T47D (cell line): ENCODE measurements at regions not wholly inside any gene's neighbourhood (a gene's known extent, or its start where the extent isn't known, plus 50 kb on each side); places are given as distances from the start of the nearest gene placed in this dataset.

Experiments used
- DNase-seq, 2 experiments: peaks; one replicate each; pipeline versions ENCODE4 v3.0.0 to v3.0.0-alpha.2; 2011 to 2012; ENCODE audit warnings: low read depth in 1 of 2, low spot score in 1 of 2
- JUND ChIP-seq: IDR thresholded peaks from 2 replicates; pipeline ENCODE4 v1.6.1; 2012; ENCODE audit warnings: low read depth
- in situ Hi-C: cut with HindIII; loops from 2 replicates; pipeline ENCODE4 v1.10.0; 2016; ENCODE audit warnings: low sequenced_read_pairs, low pct_unique_long_range_greater_than_20kb

DNA sequence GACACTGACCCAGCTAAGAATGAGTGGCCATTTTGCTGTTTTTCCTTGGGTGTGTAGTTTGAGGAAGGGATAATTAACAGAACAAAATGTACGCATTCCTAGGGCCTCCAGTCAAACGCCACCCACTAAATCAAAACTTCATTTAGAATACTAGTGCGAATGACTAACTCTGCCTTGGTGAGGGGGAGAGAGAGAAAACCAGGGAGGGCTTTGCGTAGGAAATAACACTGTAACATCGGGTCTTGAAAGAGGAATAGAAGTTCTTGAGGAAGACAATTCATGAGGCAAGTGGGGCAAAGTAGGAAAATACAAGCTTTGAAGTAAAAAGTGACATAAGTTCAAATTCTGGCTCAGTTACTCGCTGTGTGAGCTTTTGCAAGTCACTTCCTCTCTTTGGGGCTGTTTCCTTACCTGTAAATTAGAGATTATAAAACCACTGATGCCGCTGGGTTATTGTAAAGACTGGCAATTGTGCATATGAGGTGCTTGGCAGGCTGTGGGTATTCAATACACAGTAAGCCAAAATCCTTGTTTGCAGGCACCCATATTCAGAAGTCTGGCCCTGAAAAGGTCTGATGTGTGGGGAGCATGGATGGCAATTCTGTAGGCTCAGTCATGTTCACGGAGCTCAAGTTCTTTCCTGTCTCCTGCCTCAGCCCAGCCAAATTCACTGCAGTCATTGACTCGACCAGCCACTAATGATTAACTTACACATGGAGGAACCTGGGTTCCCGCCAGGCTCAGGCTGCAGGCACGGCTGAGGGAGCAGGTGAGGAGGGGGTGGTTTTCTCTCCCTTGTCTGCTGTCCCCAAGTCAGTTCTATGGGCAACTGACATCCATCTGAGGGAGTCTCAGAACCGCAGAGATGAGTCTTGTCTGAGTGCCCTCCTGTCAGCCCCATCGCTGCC lies 140.3 kb upstream of the CSF3R start:
- DNase-seq: no peak
- in situ Hi-C loops: no loop called here
- no peak for TF ChIP-seq JUND

- DNase-seq: no peak
- no peak for TF ChIP-seq JUND
- in situ Hi-C loops: no loop called here
Measured at GRCh38 chr1:36621531-36621930, 138.8 kb upstream of the CSF3R start.

DNA sequence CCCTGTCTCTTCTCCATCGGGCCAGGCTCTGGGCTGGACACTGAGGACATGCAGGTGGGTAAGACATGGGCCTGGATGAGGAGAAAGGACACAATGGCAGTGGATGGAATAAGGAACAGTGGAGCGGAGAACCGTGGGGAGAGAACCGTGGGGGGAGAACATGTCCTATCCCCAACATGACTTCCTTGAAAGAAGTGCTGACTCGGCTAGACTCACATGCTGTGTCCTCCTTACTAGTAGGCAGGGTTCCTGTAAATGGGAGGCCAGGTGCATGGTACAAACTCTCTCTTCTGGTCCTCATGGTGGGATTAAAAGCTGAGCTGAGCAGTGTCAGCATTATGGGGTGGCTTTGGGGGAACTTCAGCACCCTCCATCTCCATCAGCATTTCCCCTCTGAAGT lies 137.4 kb upstream of the CSF3R start:
- no peak for TF ChIP-seq JUND
- in situ Hi-C loops: no loop called here
- DNase-seq: no peak

DNA sequence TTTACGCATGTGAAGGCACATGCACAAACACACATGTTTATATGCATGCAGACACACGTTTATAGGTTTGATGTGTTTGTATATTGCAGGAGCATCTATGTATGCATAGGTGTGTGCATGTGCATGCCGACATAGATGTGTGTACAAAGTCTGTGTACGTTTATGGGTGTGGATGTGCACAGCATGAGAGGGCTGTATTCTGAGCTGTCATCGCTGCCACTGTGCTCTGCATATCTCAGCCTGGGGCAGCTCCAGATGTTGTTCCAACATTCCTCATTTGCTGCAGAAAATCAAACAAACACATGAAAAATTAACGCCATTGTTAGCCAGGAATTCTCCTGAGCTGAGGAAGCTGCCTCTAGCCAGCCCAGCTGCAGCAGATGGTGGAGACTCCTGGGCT lies 132.3 kb upstream of the CSF3R start:
- no peak for TF ChIP-seq JUND
- in situ Hi-C loops: no loop called here
- DNase-seq: no peak

DNA sequence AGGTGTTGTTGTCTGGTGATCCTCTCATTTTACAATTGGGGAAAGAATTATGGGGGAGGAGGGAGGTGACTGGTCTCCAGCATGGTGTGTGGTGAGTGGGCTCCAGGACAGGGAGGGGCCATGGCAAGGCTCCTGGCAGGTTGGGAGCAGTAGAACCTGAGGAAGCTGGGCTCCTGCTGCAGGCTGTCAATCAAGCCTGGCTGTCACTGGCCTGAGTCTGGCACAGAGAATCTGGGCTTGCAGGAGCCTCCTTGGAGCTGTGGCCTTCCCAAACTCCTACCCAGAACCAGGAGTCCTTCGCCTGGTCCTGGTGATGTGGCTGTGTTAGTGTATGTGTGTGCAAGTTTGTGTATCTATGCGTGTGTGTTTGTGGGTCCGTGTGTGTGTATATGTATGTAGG lies 131.9 kb upstream of the CSF3R start:
- in situ Hi-C loops: no loop called here
- no peak for TF ChIP-seq JUND
- DNase-seq: no peak

GRCh38 chr1:36613721-36614120 lies 131.0 kb upstream of the CSF3R start:
- in situ Hi-C loops: no loop called here
- TF ChIP-seq JUND: no peak
- DNase-seq: no peak

DNA sequence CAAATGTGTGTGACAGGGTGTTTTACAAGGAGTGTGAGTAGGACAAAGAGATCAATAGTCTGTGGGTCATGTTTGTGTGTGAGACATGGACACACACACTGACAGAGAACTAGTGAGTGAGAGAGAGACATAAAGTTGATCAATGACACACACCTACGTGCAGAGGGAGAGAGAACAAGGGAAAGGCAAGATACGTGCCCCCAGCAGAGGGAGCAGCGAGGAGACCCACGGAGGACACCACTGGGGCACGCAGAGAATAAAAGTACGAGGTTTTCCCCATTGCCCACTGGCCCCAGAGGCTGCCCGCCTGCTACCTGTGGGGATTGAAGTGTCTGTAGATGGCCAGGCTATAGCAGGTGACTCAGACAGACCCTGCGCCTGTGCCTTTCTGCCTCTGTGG lies 130.2 kb upstream of the CSF3R start:
- no peak for TF ChIP-seq JUND

DNA sequence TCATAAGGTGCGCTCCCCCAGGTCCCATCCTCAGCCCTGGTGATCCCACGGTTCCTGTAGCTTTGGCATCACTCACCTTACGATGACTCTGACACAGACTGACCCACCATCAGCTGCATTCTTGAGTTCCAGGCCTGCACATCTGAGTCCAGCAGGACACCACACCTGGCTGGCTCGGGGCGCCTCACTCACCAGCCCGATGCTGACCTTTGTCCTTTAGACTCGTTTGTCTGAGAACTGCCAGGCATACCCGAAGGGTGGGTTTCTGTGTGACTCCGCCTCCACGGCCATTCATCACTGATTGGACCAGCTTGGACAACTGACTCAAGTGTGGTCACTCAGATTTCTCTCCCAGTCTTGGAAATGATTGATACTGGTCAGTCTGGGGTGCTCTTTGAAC lies 129.4 kb upstream of the CSF3R start:
- no peak for TF ChIP-seq JUND
- in situ Hi-C loops: no loop called here
- no peak for DNase-seq

More for the DNA sequence above, 130.2 kb upstream of the CSF3R start:
- no peak for DNase-seq
- in situ Hi-C loops: no loop called here

GRCh38 chr1:36609241-36610027 lies 126.7 kb upstream of the CSF3R start:
- peak; percentile 15 to 78 for DNase-seq
- TF ChIP-seq JUND: no peak
- in situ Hi-C loops: no loop called here

- no peak for DNase-seq
- in situ Hi-C loops: no loop called here
- no peak for TF ChIP-seq JUND
Measured at GRCh38 chr1:36608272-36608671, 125.6 kb upstream of the CSF3R start.

- DNase-seq: no peak
- no peak for TF ChIP-seq JUND
- in situ Hi-C loops: no loop called here
Measured at GRCh38 chr1:36607263-36607651, 124.5 kb upstream of the CSF3R start.

DNA sequence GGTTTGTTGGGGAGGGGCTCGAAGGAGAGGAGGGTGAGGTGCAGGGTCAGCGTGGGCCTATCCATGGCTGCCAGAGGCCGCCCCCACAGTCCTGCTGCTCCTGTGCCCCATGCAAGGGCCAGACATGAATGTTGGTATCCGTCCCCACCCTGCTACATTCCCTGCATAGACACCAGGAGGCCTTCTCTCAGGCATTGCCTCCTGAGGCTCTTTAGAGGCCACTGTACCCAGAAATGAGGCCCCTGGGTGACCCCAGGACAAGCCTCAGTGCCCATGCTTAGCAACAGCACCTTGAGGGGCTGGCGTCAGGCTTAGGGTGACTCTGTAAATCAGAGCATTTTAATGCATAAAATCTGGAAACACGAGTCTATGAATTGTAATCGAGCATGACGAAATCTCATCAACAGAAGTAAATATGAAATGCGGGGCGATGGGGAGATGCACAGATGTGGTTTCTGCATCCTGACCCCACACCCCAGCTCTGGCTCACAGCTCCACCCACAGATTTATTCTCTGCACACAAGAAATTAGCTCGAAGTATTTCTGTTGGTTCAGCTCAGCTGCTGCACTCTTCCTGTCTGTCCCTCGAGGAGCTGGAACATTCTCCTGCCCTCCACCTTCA lies 124.0 kb upstream of the CSF3R start:
- in situ Hi-C loops: no loop called here
- no peak for DNase-seq
- TF ChIP-seq JUND: no peak
